Panc1 (cell line): ENCODE measurements at regions not wholly inside any gene's neighbourhood (a gene's known extent, or its start where the extent isn't known, plus 50 kb on each side); places are given as distances from the start of the nearest gene placed in this dataset.

Experiments used
- ATAC-seq: fragments of 200-7000 bp; cut with Tn5 transposase; 2 replicates; pipeline ENCODE4 v1.9.1; 2020; ENCODE audit warnings: mild to moderate bottlenecking, moderate library complexity
- BruUV-seq: library from RNA; stranded (reverse); fragments of 400-500 nt; replicated peaks from 2 replicates; lab custom pipeline; 2021; lab: Mats Ljungman, UMichigan
- CTCF ChIA-PET: fragments of 300-600 bp; sonication (Branson Sonifier 250); formaldehyde crosslinking; loops from one replicate; lab custom pipeline; 2022; ENCODE audit warnings: antibody characterized with exemption; lab: Charles Lee
- POLR2A ChIA-PET: fragments of 300-600 bp; sonication (Branson Sonifier 250); formaldehyde crosslinking; loops from one replicate; lab custom pipeline; 2022; ENCODE audit warnings: antibody characterized with exemption; lab: Charles Lee
- DNase-seq: peaks from one replicate; pipeline ENCODE4 v3.0.0-alpha.2; 2010; ENCODE audit warnings: low read depth, low spot score
- H3K27ac ChIP-seq: 2 replicates; pipeline ENCODE4 v1.5.1; 2011; ENCODE audit warnings: mild to moderate bottlenecking, low read length, inconsistent platforms
- H3K27me3 ChIP-seq: fragments of 200-500 bp; sonication (Bioruptor generic); 2 replicates; pipeline ENCODE4 v1.6.0; 2014; ENCODE audit warnings: low read length, inconsistent platforms; ENCODE audit not compliant: control insufficient read depth, insufficient read depth
- H3K36me3 ChIP-seq: fragments of 200-500 bp; sonication (Bioruptor generic); 2 replicates; pipeline ENCODE4 v1.5.1; 2014; ENCODE audit warnings: inconsistent platforms, mild to moderate bottlenecking, low read length, moderate library complexity; ENCODE audit not compliant: control insufficient read depth, insufficient read depth
- H3K4me1 ChIP-seq: 2 replicates; pipeline ENCODE4 v1.5.1; 2011; ENCODE audit warnings: inconsistent platforms, mild to moderate bottlenecking, low read length, moderate library complexity; ENCODE audit not compliant: control insufficient read depth, insufficient read depth
- H3K4me3 ChIP-seq, 2 experiments: 2 replicates each; pipeline ENCODE4 v1.5.1; 2011 to 2012; ENCODE audit warnings: low read depth in 2 of 2, low read length in 2 of 2, mild to moderate bottlenecking in 2 of 2, inconsistent platforms in 1 of 2, moderate library complexity in 1 of 2
- H3K9me3 ChIP-seq: fragments of 200-500 bp; sonication (Bioruptor generic); 2 replicates; pipeline ENCODE4 v1.5.1; 2014; ENCODE audit warnings: low read depth, mild to moderate bottlenecking, inconsistent platforms, low read length, moderate library complexity; ENCODE audit not compliant: control insufficient read depth, insufficient read depth
- POLR2AphosphoS5 ChIP-seq: IDR thresholded peaks from 2 replicates; pipeline ENCODE4 v1.6.1; 2012; ENCODE audit warnings: mild to moderate bottlenecking, low read depth, low read length, moderate library complexity
- SIN3A ChIP-seq: IDR thresholded peaks from 2 replicates; pipeline ENCODE4 v1.6.1; 2012; ENCODE audit warnings: low read depth, mild to moderate bottlenecking, low read length, moderate library complexity, borderline replicate concordance; ENCODE audit not compliant: insufficient read depth
- TCF7L2 ChIP-seq: IDR thresholded peaks from 2 replicates; pipeline ENCODE4 v1.6.1; 2011; ENCODE audit warnings: mild to moderate bottlenecking, low read depth, low read length, inconsistent platforms
- in situ Hi-C: cut with HindIII; loops from 2 replicates; pipeline ENCODE4 v1.10.0; 2016; ENCODE audit warnings: low sequenced_read_pairs, low pct_unique_long_range_greater_than_20kb
- intact Hi-C: fragments of 100-400 bp; cut with micrococcal nuclease; formaldehyde crosslinking; loops from one replicate; pipeline ENCODE4 v1.10.0; 2022; ENCODE audit not compliant: unreplicated experiment
- TF ChIP-seq, protein P1 (sequence below), 2 experiments: IDR thresholded peaks; 2 replicates each; pipeline ENCODE4 v1.6.1; 2011 to 2012; ENCODE audit warnings: low read depth in 2 of 2, control low read depth in 1 of 2, low read length in 1 of 2, mild to moderate bottlenecking in 1 of 2, moderate library complexity in 1 of 2; ENCODE audit not compliant: insufficient read depth in 1 of 2
- TF ChIP-seq, protein P2 (sequence below): fragments of 450-650 bp; IDR thresholded peaks from 2 replicates; pipeline ENCODE4 v1.5.1; 2017; ENCODE audit warnings: mild to moderate bottlenecking

DNA sequence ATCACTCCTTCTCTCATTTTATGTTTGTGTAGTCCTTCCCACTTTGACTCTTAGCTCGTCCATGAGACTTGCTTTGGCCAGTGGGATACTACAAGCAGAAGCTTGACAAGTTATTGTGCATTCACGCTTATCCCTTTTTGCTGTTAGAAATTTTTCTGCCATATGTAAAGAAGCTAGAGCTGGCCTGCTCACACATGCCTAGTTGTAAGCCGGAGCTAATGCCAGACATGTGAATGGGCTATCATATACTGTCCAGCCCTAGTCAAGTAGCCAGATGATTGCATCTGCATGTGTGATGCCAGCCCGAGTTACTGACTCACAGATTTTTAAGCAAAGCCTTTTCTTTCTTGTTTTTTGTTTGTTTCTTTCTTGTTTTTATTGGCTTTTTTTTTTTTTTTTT lies 460.7 kb downstream of the TDRD3 start:
- H3K9me3 ChIP-seq = no peaks in the 10 kb centered on the region
- no peaks in the 10 kb centered on the region for H3K27me3 ChIP-seq
- no peak for ATAC-seq
- DNase-seq = no peak
- ChIA-PET POLR2A (no interaction called here), CTCF (interaction anchor here (0.7 kb wide), 1 partner anchor 170 kb away, joined by 3 read pairs; no protein-coding TSS in a partner anchor)
- no peaks in the 10 kb centered on the region for H3K4me1 ChIP-seq
- no TSS peak for BruUV-seq
- intact Hi-C loops = no loop called here
- H3K36me3 ChIP-seq = no peaks in the 10 kb centered on the region
- TF ChIP-seq, protein P1, sequence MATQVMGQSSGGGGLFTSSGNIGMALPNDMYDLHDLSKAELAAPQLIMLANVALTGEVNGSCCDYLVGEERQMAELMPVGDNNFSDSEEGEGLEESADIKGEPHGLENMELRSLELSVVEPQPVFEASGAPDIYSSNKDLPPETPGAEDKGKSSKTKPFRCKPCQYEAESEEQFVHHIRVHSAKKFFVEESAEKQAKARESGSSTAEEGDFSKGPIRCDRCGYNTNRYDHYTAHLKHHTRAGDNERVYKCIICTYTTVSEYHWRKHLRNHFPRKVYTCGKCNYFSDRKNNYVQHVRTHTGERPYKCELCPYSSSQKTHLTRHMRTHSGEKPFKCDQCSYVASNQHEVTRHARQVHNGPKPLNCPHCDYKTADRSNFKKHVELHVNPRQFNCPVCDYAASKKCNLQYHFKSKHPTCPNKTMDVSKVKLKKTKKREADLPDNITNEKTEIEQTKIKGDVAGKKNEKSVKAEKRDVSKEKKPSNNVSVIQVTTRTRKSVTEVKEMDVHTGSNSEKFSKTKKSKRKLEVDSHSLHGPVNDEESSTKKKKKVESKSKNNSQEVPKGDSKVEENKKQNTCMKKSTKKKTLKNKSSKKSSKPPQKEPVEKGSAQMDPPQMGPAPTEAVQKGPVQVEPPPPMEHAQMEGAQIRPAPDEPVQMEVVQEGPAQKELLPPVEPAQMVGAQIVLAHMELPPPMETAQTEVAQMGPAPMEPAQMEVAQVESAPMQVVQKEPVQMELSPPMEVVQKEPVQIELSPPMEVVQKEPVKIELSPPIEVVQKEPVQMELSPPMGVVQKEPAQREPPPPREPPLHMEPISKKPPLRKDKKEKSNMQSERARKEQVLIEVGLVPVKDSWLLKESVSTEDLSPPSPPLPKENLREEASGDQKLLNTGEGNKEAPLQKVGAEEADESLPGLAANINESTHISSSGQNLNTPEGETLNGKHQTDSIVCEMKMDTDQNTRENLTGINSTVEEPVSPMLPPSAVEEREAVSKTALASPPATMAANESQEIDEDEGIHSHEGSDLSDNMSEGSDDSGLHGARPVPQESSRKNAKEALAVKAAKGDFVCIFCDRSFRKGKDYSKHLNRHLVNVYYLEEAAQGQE (IDR thresholded peaks at IDR 0.05; ENCODE audit: insufficient read depth in 1 of 2, low read depth in 2 of 2, low read length in 1 of 2) = no peak
- TF ChIP-seq SIN3A (no peak), TCF7L2 (no peak)
- TF ChIP-seq, protein P2, sequence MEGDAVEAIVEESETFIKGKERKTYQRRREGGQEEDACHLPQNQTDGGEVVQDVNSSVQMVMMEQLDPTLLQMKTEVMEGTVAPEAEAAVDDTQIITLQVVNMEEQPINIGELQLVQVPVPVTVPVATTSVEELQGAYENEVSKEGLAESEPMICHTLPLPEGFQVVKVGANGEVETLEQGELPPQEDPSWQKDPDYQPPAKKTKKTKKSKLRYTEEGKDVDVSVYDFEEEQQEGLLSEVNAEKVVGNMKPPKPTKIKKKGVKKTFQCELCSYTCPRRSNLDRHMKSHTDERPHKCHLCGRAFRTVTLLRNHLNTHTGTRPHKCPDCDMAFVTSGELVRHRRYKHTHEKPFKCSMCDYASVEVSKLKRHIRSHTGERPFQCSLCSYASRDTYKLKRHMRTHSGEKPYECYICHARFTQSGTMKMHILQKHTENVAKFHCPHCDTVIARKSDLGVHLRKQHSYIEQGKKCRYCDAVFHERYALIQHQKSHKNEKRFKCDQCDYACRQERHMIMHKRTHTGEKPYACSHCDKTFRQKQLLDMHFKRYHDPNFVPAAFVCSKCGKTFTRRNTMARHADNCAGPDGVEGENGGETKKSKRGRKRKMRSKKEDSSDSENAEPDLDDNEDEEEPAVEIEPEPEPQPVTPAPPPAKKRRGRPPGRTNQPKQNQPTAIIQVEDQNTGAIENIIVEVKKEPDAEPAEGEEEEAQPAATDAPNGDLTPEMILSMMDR = no peak
- no peak overlapping the region for H3K4me3 ChIP-seq
- no peak overlapping the region for H3K27ac ChIP-seq
- in situ Hi-C loops = no loop called here

DNA sequence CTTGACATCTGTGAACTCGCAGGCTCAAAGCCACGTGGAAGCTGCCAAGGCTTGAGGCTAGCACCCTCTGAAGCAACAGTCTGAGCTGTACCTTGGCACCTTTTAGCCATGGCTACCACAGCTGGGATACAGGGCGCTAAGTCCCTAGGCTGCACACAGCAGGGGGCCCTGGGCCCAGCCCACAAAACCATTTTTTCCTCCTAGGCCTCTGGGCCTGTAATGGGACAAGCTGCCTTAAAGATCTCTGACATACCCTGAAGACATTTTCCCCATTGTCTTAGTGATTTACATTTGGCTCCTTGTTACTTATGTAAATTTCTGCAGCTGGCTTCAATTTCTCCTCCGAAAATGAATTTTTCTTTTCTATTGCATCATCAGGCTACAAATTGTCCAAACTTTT lies 455.9 kb downstream of the TDRD3 start:
- Histone ChIP-seq H3K4me1 (no peaks in the 10 kb centered on the region), H3K27me3 (no peaks in the 10 kb centered on the region), H3K9me3 (no peaks in the 10 kb centered on the region), H3K4me3 (no peak overlapping the region), H3K36me3 (no peaks in the 10 kb centered on the region), H3K27ac (no peak overlapping the region)
- ChIA-PET POLR2A (no interaction called here), CTCF (no interaction called here)
- in situ Hi-C loops = no loop called here
- intact Hi-C loops = no loop called here
- DNase-seq (no peak), ATAC-seq (no peak)
- TF ChIP-seq, protein P1 (IDR thresholded peaks at IDR 0.05; ENCODE audit: insufficient read depth in 1 of 2, low read depth in 2 of 2, low read length in 1 of 2) = no peak
- TF ChIP-seq, protein P2 = no peak
- no peak for TF ChIP-seq SIN3A
- no peak for TF ChIP-seq POLR2AphosphoS5
- no peak for TF ChIP-seq TCF7L2
- no TSS peak for BruUV-seq
